CD4-positive, alpha-beta T cell treated with Interleukin-15 for 4 hours (primary cell): ENCODE measurements at regions not wholly inside any gene's neighbourhood (a gene's known extent, or its start where the extent isn't known, plus 50 kb on each side); places are given as distances from the start of the nearest gene placed in this dataset.
A peak's percentile ranks its signal among the peaks of the same experiment; 100 is the strongest.
"Not testable (repeated sequence)": the region's sequence is repeated elsewhere in the genome, so short reads cannot be mapped to it uniquely, and the experiment has no call there.

Source experiments
- DNase-seq: peaks from one replicate; pipeline ENCODE4 v3.0.0-alpha.2; 2020; ENCODE audit warnings: low spot score

GRCh38 chr1:101479945-101480344 is 243.1 kb downstream of the S1PR1 start:
- no peak for DNase-seq

- DNase-seq = no peak
Measured at GRCh38 chr1:101482306-101482705, 245.5 kb downstream of the S1PR1 start.

- DNase-seq = no peak
Measured at GRCh38 chr1:101483982-101484688, 247.3 kb downstream of the S1PR1 start.

- no peak for DNase-seq
Measured at GRCh38 chr1:101484689-101485338, 248.0 kb downstream of the S1PR1 start.

GRCh38 chr1:101485712-101486111 is 248.9 kb downstream of the S1PR1 start:
- no peak for DNase-seq

GRCh38 chr1:101492144-101492543 is 255.3 kb downstream of the S1PR1 start:
- DNase-seq = not testable (repeated sequence)

GRCh38 chr1:101493920-101494319 is 257.1 kb downstream of the S1PR1 start:
- not testable (repeated sequence) for DNase-seq

- no peak for DNase-seq
Measured at GRCh38 chr1:101496109-101496508, 259.3 kb downstream of the S1PR1 start.

GRCh38 chr1:101497881-101498559 is 261.2 kb downstream of the S1PR1 start:
- no peak for DNase-seq

- DNase-seq = not testable (repeated sequence)
Measured at GRCh38 chr1:101504106-101504505, 267.3 kb downstream of the S1PR1 start.

GRCh38 chr1:101505240-101505639 is 268.4 kb downstream of the S1PR1 start:
- not testable (repeated sequence) for DNase-seq

- DNase-seq = peak; percentile 56
Measured at GRCh38 chr1:101506541-101507164, 269.8 kb downstream of the S1PR1 start.

GRCh38 chr1:101507547-101507971 is 270.7 kb downstream of the S1PR1 start:
- no peak for DNase-seq

GRCh38 chr1:101508913-101509312 is 272.1 kb downstream of the S1PR1 start:
- no peak for DNase-seq

GRCh38 chr1:101509370-101509769 is 272.6 kb downstream of the S1PR1 start:
- DNase-seq = no peak

GRCh38 chr1:101511202-101511891 is 274.5 kb downstream of the S1PR1 start:
- DNase-seq = no peak

GRCh38 chr1:101520302-101520701 is 283.5 kb downstream of the S1PR1 start:
- peak; percentile 19 for DNase-seq

- DNase-seq = no peak
Measured at GRCh38 chr1:101522486-101522885, 285.7 kb downstream of the S1PR1 start.

GRCh38 chr1:101526813-101527212 is 290.0 kb downstream of the S1PR1 start:
- DNase-seq = no peak

- no peak for DNase-seq
Measured at GRCh38 chr1:101532377-101532776, 295.6 kb downstream of the S1PR1 start.

GRCh38 chr1:101540161-101540560 is 303.3 kb downstream of the S1PR1 start:
- DNase-seq = no peak

- no peak for DNase-seq
Measured at GRCh38 chr1:101546885-101547284, 310.1 kb downstream of the S1PR1 start.
